GM12872 (cell line): ENCODE measurements at regions not wholly inside any gene's neighbourhood (a gene's known extent, or its start where the extent isn't known, plus 50 kb on each side); places are given as distances from the start of the nearest gene placed in this dataset.

Experiments
- CTCF ChIP-seq: IDR thresholded peaks from 3 replicates; pipeline ENCODE4 v1.5.1; 2011; ENCODE audit warnings: low read depth, mild to moderate bottlenecking, low read length, moderate library complexity; ENCODE audit not compliant: insufficient read depth

DNA sequence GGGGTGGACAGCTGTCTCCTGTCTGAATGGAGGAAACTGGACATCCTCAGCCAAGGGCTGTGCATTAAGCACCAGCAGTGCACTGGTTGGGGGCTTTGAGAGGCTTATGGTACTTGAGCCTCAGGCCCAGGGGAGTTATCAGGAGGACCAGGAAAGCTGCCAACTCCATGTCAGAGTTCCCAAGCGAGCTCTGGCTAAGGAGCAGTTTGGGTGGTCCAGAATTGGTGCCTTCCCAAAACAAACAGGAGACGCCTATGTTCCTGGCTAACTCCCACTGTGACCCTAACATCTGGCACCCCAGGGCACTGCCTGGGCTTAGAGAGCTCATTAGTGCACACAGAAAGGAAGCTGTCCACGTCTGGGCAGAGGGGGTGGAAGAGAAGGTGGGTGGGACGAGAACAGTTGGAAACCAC, 408.6 kb upstream of the NPVF start:
- no peak for TF ChIP-seq CTCF

DNA sequence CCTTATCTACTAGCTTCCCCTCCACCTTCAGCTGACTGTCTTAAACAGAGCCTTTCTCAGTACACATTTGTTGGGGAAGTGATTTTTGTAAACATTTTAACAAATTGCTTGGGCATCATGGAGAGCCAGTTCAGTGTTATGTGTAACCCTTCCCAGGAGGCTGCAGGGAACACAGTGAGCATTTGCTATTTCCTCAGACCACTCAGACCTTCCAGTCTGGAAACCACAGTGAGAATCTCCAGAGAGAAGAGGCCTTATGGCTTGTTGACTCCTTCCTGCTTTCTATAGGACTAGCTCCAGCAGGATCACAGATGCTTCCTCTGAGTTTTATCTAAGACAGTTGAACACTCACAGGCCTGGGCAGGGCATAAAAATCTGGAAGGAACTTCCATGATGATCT, 409.8 kb upstream of the NPVF start:
- no peak for TF ChIP-seq CTCF

GRCh38 chr7:25638590-25639244, 410.4 kb upstream of the NPVF start:
- TF ChIP-seq CTCF = no peak

DNA sequence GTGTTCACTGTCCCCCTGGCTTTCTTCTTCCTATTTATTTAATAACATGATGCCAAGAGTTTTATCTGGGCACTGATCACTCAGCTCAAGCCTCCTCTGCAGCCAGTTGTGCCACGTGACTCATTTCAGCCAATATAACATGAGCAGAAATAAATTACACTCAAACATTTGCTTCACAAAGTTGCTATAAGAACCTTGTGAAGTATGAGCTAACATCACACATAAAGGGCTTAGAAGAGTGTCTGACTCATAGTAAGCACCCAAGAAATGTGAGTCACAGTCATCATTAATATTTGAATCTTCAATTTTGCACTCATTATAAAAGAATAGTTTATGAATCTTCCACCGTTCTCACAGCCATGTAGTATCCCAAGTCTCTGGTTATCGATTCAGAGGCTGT, 414.6 kb upstream of the NPVF start:
- TF ChIP-seq CTCF = no peak

DNA sequence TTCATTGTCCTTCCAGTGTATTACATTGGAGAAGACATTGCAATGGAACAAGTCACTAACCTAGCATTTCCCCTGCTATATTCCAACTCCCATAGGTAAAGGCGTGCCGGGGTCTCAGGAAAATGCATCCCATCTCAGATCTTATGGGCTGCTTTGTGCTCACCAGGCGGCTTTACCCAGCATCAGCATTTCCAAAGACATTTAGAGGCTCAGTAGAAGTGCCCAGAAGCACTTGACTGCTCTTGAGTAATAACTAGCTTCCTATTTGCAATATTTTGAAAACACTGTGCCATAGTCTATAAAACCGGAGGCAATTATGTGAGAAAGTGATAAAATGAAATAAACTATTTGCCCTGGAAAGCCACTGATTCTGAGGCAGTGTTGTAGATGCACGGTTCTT, 415.0 kb upstream of the NPVF start:
- no peak for TF ChIP-seq CTCF

- TF ChIP-seq CTCF = no peak
These were observed 415.6 kb upstream of the NPVF start for GRCh38 chr7:25643770-25644394.

GRCh38 chr7:25646726-25647413, 418.6 kb upstream of the NPVF start:
- no peak for TF ChIP-seq CTCF
